PC-9 (cell line): ENCODE measurements at regions not wholly inside any gene's neighbourhood (a gene's known extent, or its start where the extent isn't known, plus 50 kb on each side); places are given as distances from the start of the nearest gene placed in this dataset.

Experiments
- BruUV-seq: library from RNA; stranded (reverse); fragments of 400-500 nt; replicated peaks from 2 replicates; lab custom pipeline; 2021; lab: Mats Ljungman, UMichigan
- CTCF ChIA-PET: fragments of 300-600 bp; sonication (Branson Sonifier 250); formaldehyde crosslinking; loops from one replicate; lab custom pipeline; 2022; ENCODE audit warnings: antibody characterized with exemption; lab: Charles Lee
- POLR2A ChIA-PET: fragments of 300-600 bp; sonication (Branson Sonifier 250); formaldehyde crosslinking; loops from one replicate; lab custom pipeline; 2022; ENCODE audit warnings: antibody characterized with exemption; ENCODE audit not compliant: unreplicated experiment; lab: Charles Lee
- DNase-seq, 2 experiments: peaks; one replicate each; pipeline versions ENCODE4 v3.0.0 to v3.0.0-alpha.2; 2015 to 2022; ENCODE audit warnings: mixed read lengths in 1 of 2
- H2AFZ ChIP-seq: fragments of 200-600 bp; sonication (generic); 2 replicates; pipeline ENCODE4 v1.8.1; 2017; ENCODE audit warnings: antibody characterized with exemption
- H3F3A ChIP-seq: fragments of 200-600 bp; sonication (generic); 2 replicates; pipeline ENCODE4 v1.8.1; 2017; ENCODE audit warnings: antibody characterized with exemption, mild to moderate bottlenecking, low read depth; ENCODE audit not compliant: insufficient read depth
- H3K27ac ChIP-seq: fragments of 200-600 bp; sonication (generic); 2 replicates; pipeline ENCODE4 v1.6.1; 2016; ENCODE audit warnings: mixed run types
- H3K27me3 ChIP-seq: fragments of 200-600 bp; sonication (generic); 2 replicates; pipeline ENCODE4 v1.6.1; 2016; ENCODE audit warnings: low read depth, mixed run types; ENCODE audit not compliant: insufficient read depth
- H3K36me3 ChIP-seq: fragments of 200-600 bp; sonication (generic); 2 replicates; pipeline ENCODE4 v1.6.1; 2016; ENCODE audit warnings: low read depth, mixed run types
- H3K4me1 ChIP-seq: fragments of 200-600 bp; sonication (generic); replicated peaks from 2 replicates; pipeline ENCODE4 v1.6.1; 2016; ENCODE audit warnings: mixed run types; ENCODE audit not compliant: insufficient read depth
- H3K4me2 ChIP-seq: fragments of 200-600 bp; sonication (generic); 2 replicates; pipeline ENCODE4 v1.6.1; 2017; ENCODE audit warnings: mixed run types
- H3K4me3 ChIP-seq: fragments of 200-600 bp; sonication (generic); 2 replicates; pipeline ENCODE4 v1.6.1; 2016; ENCODE audit warnings: mixed run types
- H3K79me2 ChIP-seq: fragments of 200-600 bp; sonication (generic); 2 replicates; pipeline ENCODE4 v1.6.1; 2017; ENCODE audit warnings: low read depth, mixed run types
- H3K9me2 ChIP-seq: fragments of 200-600 bp; sonication (generic); 2 replicates; pipeline ENCODE4 v1.8.1; 2017; ENCODE audit warnings: mild to moderate bottlenecking; ENCODE audit not compliant: insufficient read depth
- H3K9me3 ChIP-seq: fragments of 200-600 bp; sonication (generic); 2 replicates; pipeline ENCODE4 v1.8.1; 2016; ENCODE audit warnings: low read depth; ENCODE audit not compliant: insufficient read depth
- H4K20me1 ChIP-seq: fragments of 200-600 bp; sonication (generic); 2 replicates; pipeline ENCODE4 v1.8.1; 2017; ENCODE audit not compliant: insufficient read depth
- CTCF ChIP-seq: fragments of 200-600 bp; sonication (generic); conservative IDR thresholded peaks from 2 replicates; pipeline ENCODE4 v1.6.1; 2017; ENCODE audit warnings: mixed run types, antibody characterized with exemption, mild to moderate bottlenecking, moderate library complexity
- EZH2 ChIP-seq: fragments of 200-600 bp; sonication (generic); IDR thresholded peaks from 2 replicates; pipeline ENCODE4 v1.8.0; 2017; ENCODE audit warnings: antibody characterized with exemption, low read depth
- intact Hi-C: fragments of 100-400 bp; cut with micrococcal nuclease; formaldehyde crosslinking; loops from one replicate; pipeline ENCODE4 v1.10.0; 2022; ENCODE audit not compliant: unreplicated experiment

GRCh38 chr6:85016726-85017125 is 252.3 kb upstream of the TBX18 start:
- intact Hi-C loops = loop anchor here (5.0 kb wide), 2 partner anchors 306 to 734 kb away; no protein-coding TSS in a partner anchor
- Histone ChIP-seq H3K79me2 (no peaks in the 10 kb centered on the region), H4K20me1 (no peaks in the 10 kb centered on the region), H3K4me2 (no peak overlapping the region), H2AFZ (no peak overlapping the region), H3K27me3 (no peaks in the 10 kb centered on the region), H3K9me2 (no peaks in the 10 kb centered on the region), H3K9me3 (no peaks in the 10 kb centered on the region), H3K36me3 (no peaks in the 10 kb centered on the region), H3K4me1 (no peaks in the 10 kb centered on the region), H3K4me3 (no peak overlapping the region), H3K27ac (no peak overlapping the region), H3F3A (no peaks in the 10 kb centered on the region)
- POLR2A ChIA-PET = no interaction called here
- CTCF ChIA-PET = no interaction called here
- no TSS peak for BruUV-seq
- no peak for DNase-seq
- no peak for TF ChIP-seq CTCF

GRCh38 chr6:85015396-85015990 is 251.1 kb upstream of the TBX18 start:
- Histone ChIP-seq H3K4me1 (no peaks in the 10 kb centered on the region), H3K79me2 (no peaks in the 10 kb centered on the region), H3K27ac (no peak overlapping the region), H3K9me3 (no peaks in the 10 kb centered on the region), H3K36me3 (no peaks in the 10 kb centered on the region), H3F3A (no peaks in the 10 kb centered on the region), H2AFZ (no peak overlapping the region; the same call in 1 of the 2 replicates), H3K9me2 (no peaks in the 10 kb centered on the region), H3K4me3 (no peak overlapping the region), H3K27me3 (no peaks in the 10 kb centered on the region), H4K20me1 (no peaks in the 10 kb centered on the region), H3K4me2 (peak overlapping the region; percentile 34; the same call in 1 of the 2 replicates)
- TF ChIP-seq CTCF (peak; percentile 74), EZH2 (no peak)
- ChIA-PET CTCF (interaction anchor here (0.7 kb wide), 1 partner anchor 112 kb away, joined by 3 read pairs; no protein-coding TSS in a partner anchor), POLR2A (no interaction called here)
- intact Hi-C loops = loop anchor here (1.0 to 5.0 kb wide), 3 partner anchors 112 to 733 kb away; no protein-coding TSS in a partner anchor
- BruUV-seq = no TSS peak
- DNase-seq = peak in 1 of 2 experiments; percentile 56

GRCh38 chr6:85010865-85011264 is 246.5 kb upstream of the TBX18 start:
- H3K4me2 ChIP-seq = no peak overlapping the region
- H3K27me3 ChIP-seq = no peaks in the 10 kb centered on the region
- H3K9me2 ChIP-seq = no peaks in the 10 kb centered on the region
- no peaks in the 10 kb centered on the region for H3K36me3 ChIP-seq
- no peaks in the 10 kb centered on the region for H3K4me1 ChIP-seq
- no peaks in the 10 kb centered on the region for H4K20me1 ChIP-seq
- H3K27ac ChIP-seq = no peak overlapping the region
- H3K9me3 ChIP-seq = no peaks in the 10 kb centered on the region
- no peak for DNase-seq
- CTCF ChIA-PET = no interaction called here
- no peak overlapping the region for H3K4me3 ChIP-seq
- TF ChIP-seq CTCF (no peak), EZH2 (no peak)
- POLR2A ChIA-PET = no interaction called here
- H2AFZ ChIP-seq = no peak overlapping the region
- no peaks in the 10 kb centered on the region for H3F3A ChIP-seq
- no TSS peak for BruUV-seq
- intact Hi-C loops = no loop called here
- H3K79me2 ChIP-seq = no peaks in the 10 kb centered on the region
